HG02981 (cell line): ENCODE measurements at regions not wholly inside any gene's neighbourhood (a gene's known extent, or its start where the extent isn't known, plus 50 kb on each side); places are given as distances from the start of the nearest gene placed in this dataset.
"Not testable (repeated sequence)": the region's sequence is repeated elsewhere in the genome, so short reads cannot be mapped to it uniquely, and the experiment has no call there.

Experiments used
- ATAC-seq: cut with Tn5 transposase; IDR thresholded peaks from one replicate; pipeline ENCODE4 v1.9.1; 2021; ENCODE audit warnings: mild to moderate bottlenecking, moderate library complexity; ENCODE audit not compliant: unreplicated experiment

GRCh38 chr5:156015137-156015536 is 311.8 kb upstream of the SGCD start:
- no peak for ATAC-seq

DNA sequence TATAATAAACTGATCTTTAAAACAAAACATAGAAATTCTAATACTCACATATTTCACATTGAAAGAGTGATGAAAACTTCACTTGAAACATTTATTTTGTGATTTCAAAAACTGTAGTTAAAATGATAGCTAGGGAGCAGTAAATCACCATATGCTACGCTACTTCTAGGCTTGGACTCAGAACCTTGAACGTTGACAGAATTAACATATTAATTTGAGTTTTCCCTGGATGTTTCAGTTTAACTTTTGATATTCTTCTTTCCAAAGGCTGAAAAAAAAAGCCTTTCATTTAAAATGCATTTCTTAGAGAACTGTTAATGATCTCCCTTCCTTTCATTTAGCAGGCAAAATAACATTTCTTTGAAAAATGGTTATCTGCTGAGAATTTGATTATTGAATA is 307.8 kb upstream of the SGCD start:
- no peak for ATAC-seq

DNA sequence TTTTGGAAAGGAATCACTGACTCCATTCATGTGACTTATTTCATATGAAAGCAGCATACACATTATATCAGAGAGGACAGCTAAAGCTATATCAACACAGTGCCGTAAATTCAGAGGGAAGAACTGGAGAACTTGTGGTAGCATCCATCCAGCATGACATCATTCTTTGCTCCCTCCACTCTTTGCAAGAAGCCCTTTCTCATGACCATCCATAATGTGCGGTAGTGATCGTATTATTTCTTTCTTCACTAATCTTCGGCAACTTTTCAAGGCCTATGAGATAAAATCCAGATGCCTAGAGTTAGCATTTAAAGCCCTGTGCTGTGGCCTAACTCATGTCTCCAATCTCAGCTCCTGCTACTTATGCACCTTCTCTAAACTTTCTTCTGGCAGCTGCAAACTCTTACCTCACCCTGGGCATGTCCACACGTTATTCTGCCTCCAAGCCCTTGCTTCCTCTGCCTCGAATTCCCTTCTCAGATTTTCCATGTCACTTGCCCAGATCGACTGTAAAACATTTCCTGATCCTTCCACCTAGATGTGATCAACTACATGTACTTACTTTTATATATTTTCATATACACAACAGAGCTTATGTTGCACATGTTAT is 307.3 kb upstream of the SGCD start:
- ATAC-seq = no peak

GRCh38 chr5:156020647-156021046 is 306.3 kb upstream of the SGCD start:
- no peak for ATAC-seq

DNA sequence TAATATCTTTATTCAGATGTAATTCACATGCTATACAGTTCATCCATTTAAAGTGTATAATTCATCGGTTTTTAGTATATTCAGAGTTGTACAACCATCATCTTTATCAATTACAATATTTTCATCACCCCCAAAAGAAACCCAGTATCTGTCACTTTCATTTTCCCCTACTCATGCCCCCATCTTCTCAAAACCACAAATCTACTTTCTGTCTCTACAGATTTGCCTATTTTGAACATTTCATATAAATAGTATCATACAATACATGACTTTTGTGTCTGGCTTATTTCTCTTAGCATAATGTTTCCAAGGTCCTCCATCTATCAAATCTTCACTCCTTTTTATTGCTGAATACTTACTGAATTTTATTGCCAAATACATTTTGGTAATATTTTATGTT is 305.1 kb upstream of the SGCD start:
- no peak for ATAC-seq

DNA sequence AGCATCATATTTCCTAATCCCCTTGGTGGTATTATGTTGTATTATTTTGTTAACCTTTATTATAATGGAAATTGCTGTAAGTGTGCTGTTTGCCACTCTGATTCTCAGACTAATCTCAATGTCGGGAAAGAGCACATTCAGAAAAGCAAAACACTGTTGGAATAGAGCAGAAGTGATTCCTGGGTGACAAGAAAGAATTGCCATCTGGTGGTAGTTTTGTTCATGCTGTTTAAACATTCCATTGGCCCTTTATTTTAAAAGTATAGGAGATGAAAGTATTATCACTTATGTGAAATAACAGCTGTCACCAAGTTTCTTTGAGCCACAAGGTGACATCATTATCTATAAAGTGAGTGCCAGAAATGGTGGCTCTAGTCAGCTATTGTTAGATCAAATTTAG is 301.3 kb upstream of the SGCD start:
- ATAC-seq = no peak

- ATAC-seq = no peak
These were observed 295.8 kb upstream of the SGCD start for GRCh38 chr5:156031181-156031580.

DNA sequence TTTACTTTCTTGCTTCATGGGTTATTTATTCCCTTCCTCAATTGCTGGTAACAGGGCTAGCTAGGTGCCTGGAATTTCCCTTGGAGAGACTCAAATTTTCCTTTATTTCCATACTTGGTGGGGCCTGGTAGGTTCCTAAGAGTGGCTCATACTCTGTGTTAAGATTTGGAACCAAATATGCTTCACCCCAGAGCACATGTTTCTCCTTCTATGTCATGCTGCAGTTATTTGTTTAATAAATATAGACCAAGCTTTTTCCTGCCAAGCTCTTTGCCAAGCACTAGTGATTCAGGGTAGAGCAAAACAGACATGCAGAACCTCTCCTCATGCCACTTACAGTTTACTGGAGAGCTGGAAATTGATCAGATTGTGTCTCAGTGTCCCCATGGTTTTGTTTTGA is 290.3 kb upstream of the SGCD start:
- ATAC-seq = no peak

DNA sequence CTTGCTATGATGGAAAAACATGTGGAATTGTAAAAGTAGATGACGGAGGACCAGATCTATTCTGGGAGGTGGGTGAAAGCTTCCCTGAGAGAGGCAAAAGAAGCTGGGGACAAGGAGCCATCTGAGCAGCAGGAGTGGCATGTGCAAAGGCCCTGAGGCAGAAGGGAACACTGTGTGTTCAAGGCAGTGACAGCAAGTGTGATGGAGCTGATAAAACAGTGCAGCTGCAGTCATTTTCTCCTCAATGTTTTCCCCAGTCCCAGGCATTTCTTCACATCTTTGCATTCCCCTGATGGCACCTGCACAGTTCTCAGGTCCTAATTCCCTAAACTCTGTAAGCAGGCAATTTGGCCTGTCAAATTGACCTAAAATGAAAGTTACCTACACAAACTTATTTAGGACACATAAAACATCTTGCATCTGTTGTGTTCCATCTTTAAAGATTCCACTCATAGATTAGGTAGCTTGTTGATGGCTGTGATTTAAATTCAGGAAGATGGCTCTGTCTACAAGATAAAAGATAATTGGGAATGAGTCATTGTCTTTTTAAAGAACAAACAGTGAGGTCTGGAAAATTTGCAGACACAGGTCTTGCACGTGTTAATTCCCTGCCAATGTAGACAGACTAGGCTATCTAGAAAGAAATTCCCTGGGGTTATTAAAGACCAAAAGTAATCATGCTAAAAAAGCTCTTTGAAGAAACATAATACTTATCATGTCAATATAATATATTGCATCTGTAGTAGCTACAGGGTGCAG is 289.6 kb upstream of the SGCD start:
- ATAC-seq = no peak

GRCh38 chr5:156042726-156043125 is 284.2 kb upstream of the SGCD start:
- ATAC-seq = no peak

DNA sequence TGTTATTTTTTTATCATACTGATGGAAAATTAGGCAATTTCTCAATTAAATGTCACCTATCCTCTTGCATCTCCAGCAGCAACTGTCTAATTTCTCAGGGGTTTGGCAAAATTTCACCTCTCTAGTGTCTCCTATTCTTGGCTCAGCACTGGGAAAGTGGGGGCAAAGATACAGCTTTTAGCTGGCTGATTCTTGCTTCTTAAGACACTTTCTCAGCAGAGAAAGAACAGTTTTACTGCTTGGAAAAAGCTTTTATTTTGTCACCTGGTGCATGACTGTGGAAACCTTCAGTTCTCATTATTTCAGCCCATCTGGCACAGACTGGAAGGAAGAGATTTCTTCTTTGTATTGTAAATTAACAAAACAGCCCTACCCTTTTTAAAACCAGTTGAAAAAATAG is 283.6 kb upstream of the SGCD start:
- no peak for ATAC-seq

- no peak for ATAC-seq
These were observed 275.0 kb upstream of the SGCD start for GRCh38 chr5:156051972-156052371.

DNA sequence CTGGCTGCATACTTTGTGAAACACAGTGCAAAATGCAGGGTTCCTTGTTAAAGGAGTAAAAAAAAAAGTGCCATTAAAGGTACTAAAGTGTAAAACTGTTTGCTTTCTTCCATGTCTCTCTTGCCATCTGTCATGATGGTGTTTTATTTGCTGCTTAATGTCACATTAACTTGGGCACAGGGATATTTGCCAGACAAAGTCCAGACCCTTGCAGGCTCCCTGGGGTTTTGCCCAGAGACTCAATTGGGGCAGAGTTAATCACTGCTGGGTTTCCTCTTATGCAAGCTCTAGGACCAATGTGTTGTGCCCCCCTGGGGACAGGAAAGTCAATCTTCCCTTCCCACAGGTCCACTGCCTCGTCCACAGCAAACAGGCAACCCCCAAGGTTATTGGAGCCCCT is 274.3 kb upstream of the SGCD start:
- ATAC-seq = no peak

- no peak for ATAC-seq
These were observed 273.9 kb upstream of the SGCD start for GRCh38 chr5:156053056-156053455.

GRCh38 chr5:156076912-156077311 is 250.1 kb upstream of the SGCD start:
- ATAC-seq = no peak

DNA sequence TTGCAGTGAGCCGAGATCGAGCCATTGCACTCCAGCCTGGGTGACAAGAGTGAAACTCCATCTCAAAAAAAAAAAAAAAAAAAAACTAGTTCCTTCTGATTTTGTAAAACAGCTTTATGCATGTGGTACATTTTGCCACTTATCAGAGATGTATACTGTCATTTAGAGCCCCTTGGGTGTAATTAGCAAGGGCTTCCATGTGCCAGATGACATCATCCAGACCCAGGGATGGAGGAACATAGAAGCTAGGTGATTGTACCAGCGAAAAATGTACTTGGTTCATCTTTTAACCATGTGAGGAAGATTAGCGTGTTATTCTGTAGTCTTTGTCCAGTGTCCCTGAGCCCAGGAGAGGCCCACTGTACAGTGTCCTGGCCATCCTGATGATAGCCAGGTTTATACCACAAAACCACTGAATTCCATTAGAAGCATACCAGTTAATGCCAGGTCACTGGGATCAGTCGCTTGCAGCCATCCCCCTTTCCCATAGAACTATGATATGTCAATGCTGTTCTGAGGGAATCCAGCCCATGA is 239.3 kb upstream of the SGCD start:
- ATAC-seq = no peak

GRCh38 chr5:156089955-156090940 is 236.7 kb upstream of the SGCD start:
- ATAC-seq = not testable (repeated sequence)

DNA sequence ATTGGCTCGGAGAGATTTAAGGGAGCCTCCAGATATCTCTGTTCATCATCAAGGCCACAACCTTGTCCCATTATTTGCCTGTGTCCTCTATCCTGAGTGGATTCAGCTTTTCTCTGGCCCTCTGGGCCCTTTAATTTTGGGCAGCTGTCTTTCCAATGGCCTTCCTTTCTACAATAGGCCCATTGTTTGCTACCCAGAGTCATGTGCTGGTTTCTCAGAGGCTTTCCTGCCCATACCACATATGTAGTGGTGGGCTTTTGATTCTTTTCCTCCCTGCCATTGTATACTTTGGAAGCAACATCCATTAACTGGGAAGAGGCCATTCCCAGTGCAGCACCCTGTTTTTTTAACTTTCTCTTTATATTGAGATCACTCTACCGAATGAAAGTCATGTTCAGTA is 233.9 kb upstream of the SGCD start:
- no peak for ATAC-seq

- ATAC-seq = no peak
These were observed 233.0 kb upstream of the SGCD start for GRCh38 chr5:156094001-156094400.

GRCh38 chr5:156095709-156096241 is 231.2 kb upstream of the SGCD start:
- no peak for ATAC-seq

- no peak for ATAC-seq
These were observed 230.7 kb upstream of the SGCD start for GRCh38 chr5:156096259-156096658.
